ENCODE measurements at regions not wholly inside any gene's neighbourhood (a gene's known extent, or its start where the extent isn't known, plus 50 kb on each side); places are given as distances from the start of the nearest gene placed in this dataset.
"Not testable (repeated sequence)": the region's sequence is repeated elsewhere in the genome, so short reads cannot be mapped to it uniquely, and the experiment has no call there.

- no peaks in the 10 kb centered on the region for H3K36me3 ChIP-seq
- no peak for DNase-seq
- peaks cover 8 to 9% of the 10 kb centered on the region in 2 donors for H3K4me1 ChIP-seq
- H3K27me3 ChIP-seq = no peaks in the 10 kb centered on the region
- 92 to 94% methylated on average over 5 of the region's 5 CpGs for WGBS, 2 donors
- H3K27ac ChIP-seq = no peak overlapping the region
- no peak overlapping the region for H3K4me3 ChIP-seq (replicated peaks in 1 of 3)
- no peak for TF ChIP-seq POLR2A (IDR thresholded peaks at IDR 0.05)
- no peak for TF ChIP-seq CTCF (IDR thresholded peaks at IDR 0.05)
- no peaks in the 10 kb centered on the region for H3K9me3 ChIP-seq
- intact Hi-C loops (cut with DNase I) = no loop called here
These were observed 52.1 kb downstream of the ARHGEF18 start for GRCh38 chr19:7400815-7401214.

- DNase-seq = no peak
- H3K9me3 ChIP-seq = no peaks in the 10 kb centered on the region
- WGBS, 2 donors = 97 to 98% methylated on average over 3 of the region's 3 CpGs
These were observed 53.0 kb downstream of the ARHGEF18 start for GRCh38 chr19:7401694-7402093.

GRCh38 chr19:7405482-7405881 is 56.7 kb downstream of the ARHGEF18 start:
- H3K36me3 ChIP-seq; H3K27me3 ChIP-seq; intact Hi-C loops (cut with DNase I): not testable (repeated sequence)

More at GRCh38 chr19:7401694-7402093, 53.0 kb downstream of the ARHGEF18 start:
- no peaks in the 10 kb centered on the region for H3K36me3 ChIP-seq
- H3K27ac ChIP-seq = no peak overlapping the region
- no peak overlapping the region for H3K4me3 ChIP-seq (replicated peaks in 1 of 3)
- peaks cover 0 to under 1% of the 10 kb centered on the region in 2 donors for H3K4me1 ChIP-seq
- intact Hi-C loops (cut with DNase I) = no loop called here
- no peak for TF ChIP-seq POLR2A (IDR thresholded peaks at IDR 0.05)
- no peak for TF ChIP-seq CTCF (IDR thresholded peaks at IDR 0.05)
- H3K27me3 ChIP-seq = no peaks in the 10 kb centered on the region

GRCh38 chr19:7408251-7408650 is 59.5 kb downstream of the ARHGEF18 start:
- no peaks in the 10 kb centered on the region for H3K36me3 ChIP-seq
- WGBS, 2 donors = 92 to 97% methylated on average over 5 of the region's 5 CpGs
- DNase-seq = no peak
- H3K27ac ChIP-seq = no peak overlapping the region
- TF ChIP-seq POLR2A (IDR thresholded peaks at IDR 0.05) (no peak), CTCF (IDR thresholded peaks at IDR 0.05) (no peak)
- no peaks in the 10 kb centered on the region for H3K27me3 ChIP-seq
- no peaks in the 10 kb centered on the region for H3K9me3 ChIP-seq
- no peak overlapping the region for H3K4me3 ChIP-seq (replicated peaks in 1 of 3)
- intact Hi-C loops (cut with DNase I) = no loop called here
- no peaks in the 10 kb centered on the region for H3K4me1 ChIP-seq

More at GRCh38 chr19:7405482-7405881, 56.7 kb downstream of the ARHGEF18 start:
- not testable (repeated sequence) for H3K9me3 ChIP-seq; H3K4me1 ChIP-seq; DNase-seq; H3K4me3 ChIP-seq (replicated peaks in 1 of 3); H3K27ac ChIP-seq
- 95 to 99% methylated on average over 5 of the region's 5 CpGs for WGBS, 2 donors

- peaks cover 8 to 9% of the 10 kb centered on the region in 2 donors for H3K4me1 ChIP-seq
- no peaks in the 10 kb centered on the region for H3K36me3 ChIP-seq
- 100% methylated on average over 1 of the region's 1 CpG for WGBS, 2 donors
- no peaks in the 10 kb centered on the region for H3K27me3 ChIP-seq
- no peak overlapping the region for H3K4me3 ChIP-seq (replicated peaks in 1 of 3)
- no peaks in the 10 kb centered on the region for H3K9me3 ChIP-seq
- intact Hi-C loops (cut with DNase I) = no loop called here
- TF ChIP-seq POLR2A (IDR thresholded peaks at IDR 0.05) (no peak), CTCF (IDR thresholded peaks at IDR 0.05) (no peak)
- no peak for DNase-seq
- no peak overlapping the region for H3K27ac ChIP-seq
These were observed 62.2 kb downstream of the ARHGEF18 start for GRCh38 chr19:7410946-7411345.

GRCh38 chr19:7413629-7414028 is 64.9 kb downstream of the ARHGEF18 start:
- H3K36me3 ChIP-seq = no peaks in the 10 kb centered on the region
- intact Hi-C loops (cut with DNase I) = no loop called here
- H3K27ac ChIP-seq = no peak overlapping the region
- H3K9me3 ChIP-seq = no peaks in the 10 kb centered on the region
- H3K27me3 ChIP-seq = no peaks in the 10 kb centered on the region
- 78 to 79% methylated on average over 6 of the region's 6 CpGs for WGBS, 2 donors
- peaks cover 9 to 15% of the 10 kb centered on the region in 2 donors for H3K4me1 ChIP-seq
- no peak for TF ChIP-seq POLR2A (IDR thresholded peaks at IDR 0.05)
- TF ChIP-seq CTCF (IDR thresholded peaks at IDR 0.05) = no peak
- no peak for DNase-seq
- H3K4me3 ChIP-seq (replicated peaks in 1 of 3) = no peak overlapping the region
